SK-N-SH treated with all-trans-retinoic acid at 6 μM for 48 hours (cell line): ENCODE measurements at regions not wholly inside any gene's neighbourhood (a gene's known extent, or its start where the extent isn't known, plus 50 kb on each side); places are given as distances from the start of the nearest gene placed in this dataset.

Source experiments
- CREB5 ChIP-seq: fragments of 250-450 bp; sonication (Bioruptor Pico); IDR thresholded peaks from 2 replicates; pipeline ENCODE4 v1.5.1; 2020; ENCODE audit warnings: low read depth, mild to moderate bottlenecking, moderate library complexity
- PATZ1 ChIP-seq: fragments of 250-450 bp; sonication (Bioruptor Pico); IDR thresholded peaks from 2 replicates; pipeline ENCODE4 v1.8.0; 2020; ENCODE audit warnings: mild to moderate bottlenecking, moderate library complexity, borderline replicate concordance
- RARB ChIP-seq: fragments of 250-450 bp; sonication (Bioruptor Pico); IDR thresholded peaks from 2 replicates; pipeline ENCODE4 v1.8.0; 2021; ENCODE audit warnings: mild to moderate bottlenecking, moderate library complexity

- TF ChIP-seq CREB5 (no peak), RARB (CRISPR knock-in tag) (no peak), PATZ1 (CRISPR knock-in tag) (no peak)
These were observed 246.8 kb upstream of the IRX1 start for GRCh38 chr5:3348576-3349535.
